A549 (cell line): ENCODE measurements at regions not wholly inside any gene's neighbourhood (a gene's known extent, or its start where the extent isn't known, plus 50 kb on each side); places are given as distances from the start of the nearest gene placed in this dataset.

Source experiments
- CTCF ChIP-seq: fragments of >200 bp; sonication (Bioruptor Twin); formaldehyde crosslinking; IDR thresholded peaks from 3 replicates; pipeline ENCODE4 v1.5.1; 2016
- EHMT2 ChIP-seq: fragments of 200-600 bp; sonication (generic); IDR thresholded peaks from 2 replicates; pipeline ENCODE4 v1.6.1; 2016; ENCODE audit warnings: antibody characterized with exemption, low read depth, mild to moderate bottlenecking, moderate library complexity
- EP300 ChIP-seq, 2 experiments: fragments of >200 bp; sonication (Bioruptor Twin); formaldehyde crosslinking; IDR thresholded peaks; 2 replicates in 1 of 2; 3 replicates in 1 of 2; pipeline ENCODE4 v1.6.1; 2016 to 2017
- HOXB5 ChIP-seq: fragments of 250-450 bp; sonication (Bioruptor Pico); IDR thresholded peaks from 2 replicates; pipeline ENCODE4 v1.5.0; 2020; ENCODE audit warnings: mild to moderate bottlenecking, moderate library complexity
- KDM1A ChIP-seq: fragments of 200-600 bp; sonication (generic); IDR thresholded peaks from 2 replicates; pipeline ENCODE4 v1.6.1; 2016; ENCODE audit warnings: low read depth, mild to moderate bottlenecking
- MAX ChIP-seq: IDR thresholded peaks from 2 replicates; pipeline ENCODE4 v1.6.1; 2012
- PBX3 ChIP-seq: IDR thresholded peaks from 2 replicates; pipeline ENCODE4 v1.6.1; 2012
- POLR2A ChIP-seq: IDR thresholded peaks from 2 replicates; pipeline ENCODE4 v1.6.1; 2012; ENCODE audit warnings: mild to moderate bottlenecking, low read length
- RAD21 ChIP-seq, 2 experiments: fragments of >200 bp in 1 of 2; sonication (Bioruptor Twin) in 1 of 2; formaldehyde crosslinking in 1 of 2; IDR thresholded peaks in 1 of 2; conservative IDR thresholded peaks in 1 of 2; 2 replicates in 1 of 2; 3 replicates in 1 of 2; pipeline ENCODE4 v1.6.1; 2012 to 2018; ENCODE audit warnings: inconsistent platforms in 1 of 2
- REST ChIP-seq: fragments of 200-600 bp; sonication (generic); IDR thresholded peaks from 2 replicates; pipeline ENCODE4 v1.6.1; 2016; ENCODE audit warnings: antibody characterized with exemption, mild to moderate bottlenecking, moderate library complexity

- no peak for TF ChIP-seq CTCF
- no peak for TF ChIP-seq RAD21 (conservative IDR thresholded peaks at IDR 0.05 in 1 of 2, IDR thresholded peaks at IDR 0.05 in 1 of 2)
- TF ChIP-seq MAX = no peak
- TF ChIP-seq HOXB5 (CRISPR knock-in tag) = no peak
- TF ChIP-seq REST = no peak
- TF ChIP-seq PBX3 = no peak
- no peak for TF ChIP-seq EHMT2
- no peak for TF ChIP-seq EP300 (IDR thresholded peaks at IDR 0.05)
- TF ChIP-seq POLR2A = no peak
- TF ChIP-seq KDM1A = no peak
These were observed 62.2 kb upstream of the INCENP start for GRCh38 chr11:62061356-62062222.
